Fibroblast of lung (primary cell): ENCODE measurements at regions not wholly inside any gene's neighbourhood (a gene's known extent, or its start where the extent isn't known, plus 50 kb on each side); places are given as distances from the start of the nearest gene placed in this dataset.

Source experiments
- DNase-seq, 2 donors: peaks; one replicate each; pipeline versions ENCODE4 v3.0.0 to v3.0.0-alpha.2; 2010; ENCODE audit warnings: low read depth in 2 of 2
- H2AFZ ChIP-seq: 2 replicates; pipeline ENCODE4 v1.5.1; 2012; ENCODE audit warnings: low read length, control low read depth, inconsistent platforms
- H3K27ac ChIP-seq: 2 replicates; pipeline ENCODE4 v1.5.1; 2011; ENCODE audit warnings: low read length, control low read depth; ENCODE audit not compliant: insufficient read depth
- H3K27me3 ChIP-seq: 2 replicates; pipeline ENCODE4 v1.5.1; 2011; ENCODE audit warnings: mild to moderate bottlenecking, low read length; ENCODE audit not compliant: control insufficient read depth, insufficient read depth
- H3K36me3 ChIP-seq: 2 replicates; pipeline ENCODE4 v1.5.1; 2011; ENCODE audit warnings: low read length; ENCODE audit not compliant: control insufficient read depth, insufficient read depth
- H3K4me1 ChIP-seq: 2 replicates; pipeline ENCODE4 v1.5.1; 2011; ENCODE audit warnings: low read length; ENCODE audit not compliant: control insufficient read depth, insufficient read depth; ENCODE audit errors: extremely low read depth
- H3K4me2 ChIP-seq: 2 replicates; pipeline ENCODE4 v1.5.1; 2011; ENCODE audit warnings: low read length, control low read depth; ENCODE audit not compliant: insufficient read depth; ENCODE audit errors: extremely low read depth
- H3K4me3 ChIP-seq, 4 experiments: fragments of 200-600 bp in 1 of 4; sonication (generic) in 1 of 4; replicated peaks in 1 of 4; 2 replicates each; pipeline ENCODE4 v1.5.1; 2011 to 2016; ENCODE audit warnings: low read length in 4 of 4, low read depth in 3 of 4, mild to moderate bottlenecking in 3 of 4, control low read depth in 2 of 4, inconsistent platforms in 1 of 4, mixed read lengths in 1 of 4; ENCODE audit not compliant: insufficient read depth in 1 of 4; ENCODE audit errors: control extremely low read depth in 1 of 4
- H3K79me2 ChIP-seq: 2 replicates; pipeline ENCODE4 v1.5.1; 2012; ENCODE audit warnings: mild to moderate bottlenecking, low read length, inconsistent platforms; ENCODE audit not compliant: control insufficient read depth, insufficient read depth
- H3K9ac ChIP-seq: 2 replicates; pipeline ENCODE4 v1.5.1; 2011; ENCODE audit warnings: mild to moderate bottlenecking, low read length, control low read depth; ENCODE audit not compliant: insufficient read depth
- H3K9me3 ChIP-seq: 2 replicates; pipeline ENCODE4 v1.5.1; 2012; ENCODE audit warnings: low read depth, low read length; ENCODE audit not compliant: control insufficient read depth, insufficient read depth
- H4K20me1 ChIP-seq: 2 replicates; pipeline ENCODE4 v1.5.1; 2011; ENCODE audit warnings: low read length; ENCODE audit not compliant: control insufficient read depth, insufficient read depth; ENCODE audit errors: extremely low read depth
- EZH2 ChIP-seq: IDR thresholded peaks from 2 replicates; pipeline ENCODE4 v1.5.1; 2012; ENCODE audit warnings: low read length, control low read depth, mild to moderate bottlenecking; ENCODE audit errors: missing control alignments
- TF ChIP-seq, protein P1 (sequence below), 2 donors: IDR thresholded peaks in 1 of 2; conservative IDR thresholded peaks in 1 of 2; 1 replicate in 1 of 2; 2 replicates in 1 of 2; pipeline ENCODE4 v1.5.1; 2011 to 2012; ENCODE audit warnings: low read length in 2 of 2, control low read depth in 1 of 2, inconsistent platforms in 1 of 2, low read depth in 1 of 2, mild to moderate bottlenecking in 1 of 2

DNA sequence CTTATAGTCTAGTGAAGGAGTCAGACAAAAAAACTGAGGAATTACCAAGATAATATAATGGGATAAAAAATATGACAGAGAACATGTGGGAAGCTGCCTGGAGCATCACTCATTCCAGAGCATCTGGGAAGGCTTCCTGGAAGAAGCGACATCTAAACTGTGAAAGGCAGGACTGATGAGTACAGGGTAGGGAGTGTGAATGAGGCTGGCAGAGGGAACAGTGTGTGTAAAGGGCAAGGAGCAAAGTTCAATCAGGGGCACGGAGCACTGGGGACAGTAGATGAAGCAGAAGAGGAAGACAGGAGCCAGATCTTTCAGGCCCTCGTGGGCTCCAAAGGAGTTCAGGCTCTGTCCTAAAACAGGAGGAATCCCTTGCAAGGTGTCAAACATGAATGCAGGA, 55.8 kb upstream of the PRDM11 start:
- peaks cover 3% of the 10 kb centered on the region for H3K27me3 ChIP-seq
- H3K4me1 ChIP-seq: peaks cover 56% of the 10 kb centered on the region
- no peak for DNase-seq

DNA sequence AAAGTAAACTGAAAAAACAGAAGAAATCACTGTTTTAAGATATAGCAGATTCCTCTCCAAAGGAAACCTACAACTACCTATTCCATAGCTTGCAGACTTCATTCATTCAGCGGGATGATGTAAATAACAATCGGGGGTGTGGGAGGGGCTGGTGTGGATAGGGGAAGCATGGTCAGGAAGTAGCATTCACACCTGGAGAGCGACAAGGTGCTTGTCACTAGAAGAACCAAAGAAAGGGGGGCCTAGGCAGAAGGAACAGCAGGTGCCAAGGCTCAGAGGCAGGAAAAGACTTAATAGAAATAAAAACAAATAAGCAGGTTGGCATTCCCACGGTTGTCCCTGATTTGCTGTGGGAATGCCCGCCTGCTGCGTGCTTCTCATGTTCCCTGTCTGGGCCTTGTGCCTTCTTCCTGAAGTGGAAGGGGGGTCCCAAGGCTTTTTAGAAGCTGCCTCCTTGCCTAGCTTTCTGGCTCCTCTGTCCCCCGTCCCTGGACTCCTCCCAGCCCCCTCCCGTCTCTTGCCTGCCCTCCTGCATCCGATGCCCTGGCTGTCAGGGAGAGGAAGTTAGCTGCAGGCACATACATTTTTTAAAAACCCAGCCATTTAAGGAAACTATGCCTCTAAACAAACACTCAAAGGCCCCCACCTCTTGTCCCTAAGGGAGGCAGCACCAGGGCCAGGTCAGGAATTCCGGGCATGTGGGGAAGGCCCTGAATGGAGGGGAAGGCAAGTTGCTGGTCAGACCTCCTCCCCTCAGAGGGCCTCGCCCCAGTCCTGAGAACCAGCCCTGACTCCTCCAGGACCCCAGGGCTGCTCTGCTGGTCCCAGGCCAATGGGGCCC, 54.7 kb upstream of the PRDM11 start:
- Histone ChIP-seq H3K4me1 (peaks cover 56% of the 10 kb centered on the region), H3K4me2 (no peak overlapping the region)

More for the DNA sequence above, 55.8 kb upstream of the PRDM11 start:
- Histone ChIP-seq H3K4me2 (no peak overlapping the region), H3K27ac (peak overlapping the region; percentile 90), H3K9ac (no peak overlapping the region), H3K36me3 (no peaks in the 10 kb centered on the region), H4K20me1 (no peaks in the 10 kb centered on the region), H3K4me3 (no peak overlapping the region), H2AFZ (no peak overlapping the region), H3K79me2 (no peaks in the 10 kb centered on the region), H3K9me3 (no peaks in the 10 kb centered on the region)
- TF ChIP-seq, protein P1, sequence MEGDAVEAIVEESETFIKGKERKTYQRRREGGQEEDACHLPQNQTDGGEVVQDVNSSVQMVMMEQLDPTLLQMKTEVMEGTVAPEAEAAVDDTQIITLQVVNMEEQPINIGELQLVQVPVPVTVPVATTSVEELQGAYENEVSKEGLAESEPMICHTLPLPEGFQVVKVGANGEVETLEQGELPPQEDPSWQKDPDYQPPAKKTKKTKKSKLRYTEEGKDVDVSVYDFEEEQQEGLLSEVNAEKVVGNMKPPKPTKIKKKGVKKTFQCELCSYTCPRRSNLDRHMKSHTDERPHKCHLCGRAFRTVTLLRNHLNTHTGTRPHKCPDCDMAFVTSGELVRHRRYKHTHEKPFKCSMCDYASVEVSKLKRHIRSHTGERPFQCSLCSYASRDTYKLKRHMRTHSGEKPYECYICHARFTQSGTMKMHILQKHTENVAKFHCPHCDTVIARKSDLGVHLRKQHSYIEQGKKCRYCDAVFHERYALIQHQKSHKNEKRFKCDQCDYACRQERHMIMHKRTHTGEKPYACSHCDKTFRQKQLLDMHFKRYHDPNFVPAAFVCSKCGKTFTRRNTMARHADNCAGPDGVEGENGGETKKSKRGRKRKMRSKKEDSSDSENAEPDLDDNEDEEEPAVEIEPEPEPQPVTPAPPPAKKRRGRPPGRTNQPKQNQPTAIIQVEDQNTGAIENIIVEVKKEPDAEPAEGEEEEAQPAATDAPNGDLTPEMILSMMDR (conservative IDR thresholded peaks at IDR 0.05 in 1 of 2, IDR thresholded peaks at IDR 0.05 in 1 of 2; ENCODE audit: low read depth in 1 of 2, low read length in 2 of 2): no peak
- TF ChIP-seq EZH2: no peak

DNA sequence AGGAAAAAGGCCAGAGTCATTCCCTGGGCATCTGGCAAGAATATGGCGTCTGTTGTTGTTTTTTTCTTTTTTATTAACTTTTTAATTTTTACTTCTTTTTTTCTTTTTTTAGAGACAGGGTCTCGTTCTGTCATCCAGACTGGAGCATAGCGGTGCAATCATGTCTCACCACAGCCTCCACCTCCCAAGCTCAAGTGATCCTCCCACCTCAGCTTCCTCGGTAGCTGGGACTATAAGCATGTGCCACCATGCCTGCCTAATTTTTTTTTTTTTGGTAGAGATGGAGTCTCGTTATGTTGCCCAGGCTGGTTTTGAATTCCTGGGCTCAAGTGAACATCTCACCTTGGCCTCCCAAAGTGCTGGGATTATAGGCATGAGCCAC, 54.0 kb upstream of the PRDM11 start:
- Histone ChIP-seq H4K20me1 (no peaks in the 10 kb centered on the region), H3K9ac (no peak overlapping the region), H3K4me1 (peaks cover 50% of the 10 kb centered on the region), H3K36me3 (no peaks in the 10 kb centered on the region), H3K9me3 (no peaks in the 10 kb centered on the region), H3K4me3 (no peak overlapping the region), H3K4me2 (no peak overlapping the region), H3K27ac (peak overlapping the region; percentile 23), H3K27me3 (peaks cover 14% of the 10 kb centered on the region), H3K79me2 (no peaks in the 10 kb centered on the region), H2AFZ (no peak overlapping the region)
- no peak for DNase-seq
- TF ChIP-seq, protein P1 (conservative IDR thresholded peaks at IDR 0.05 in 1 of 2, IDR thresholded peaks at IDR 0.05 in 1 of 2; ENCODE audit: low read depth in 1 of 2, low read length in 2 of 2): no peak
- no peak for TF ChIP-seq EZH2

More for the DNA sequence above, 54.7 kb upstream of the PRDM11 start:
- Histone ChIP-seq H3K27ac (peak overlapping the region; percentile 23), H3K4me3 (no peak overlapping the region), H3K79me2 (no peaks in the 10 kb centered on the region), H3K36me3 (no peaks in the 10 kb centered on the region), H2AFZ (no peak overlapping the region), H4K20me1 (no peaks in the 10 kb centered on the region), H3K27me3 (peaks cover 10% of the 10 kb centered on the region), H3K9me3 (no peaks in the 10 kb centered on the region), H3K9ac (no peak overlapping the region)
- TF ChIP-seq EZH2: no peak
- TF ChIP-seq, protein P1 (conservative IDR thresholded peaks at IDR 0.05 in 1 of 2, IDR thresholded peaks at IDR 0.05 in 1 of 2; ENCODE audit: low read depth in 1 of 2, low read length in 2 of 2): no peak
- DNase-seq: peak; percentile 51 to 70
